ENCODE measurements at regions not wholly inside any gene's neighbourhood (a gene's known extent, or its start where the extent isn't known, plus 50 kb on each side); places are given as distances from the start of the nearest gene placed in this dataset.

DNA sequence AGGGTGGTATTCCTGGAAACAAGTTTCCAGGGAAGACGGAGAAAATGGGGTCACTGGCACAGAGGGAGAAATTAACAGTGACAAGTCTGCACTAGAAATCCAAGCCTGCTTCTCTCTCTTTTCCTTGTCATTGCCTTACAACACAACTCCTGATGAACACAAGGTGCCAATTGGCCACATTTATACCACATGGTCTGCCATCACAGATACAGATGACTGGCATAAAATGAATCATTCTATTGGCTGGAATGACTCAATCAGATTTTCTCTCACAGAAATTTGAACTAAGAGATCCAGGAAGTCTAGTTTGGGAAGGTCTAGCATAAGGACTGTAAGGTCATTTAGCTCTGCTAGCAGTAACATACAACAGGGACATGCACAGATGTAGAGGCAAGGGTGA lies 190.3 kb downstream of the LINC00237 start:
- Histone ChIP-seq H3K27me3 (replicated peaks in 1 of 7) (peaks cover 0 to 6% (median 0%) of the 10 kb centered on the region in 7 donors), H3K27ac (no peak overlapping the region), H3K36me3 (no peaks in the 10 kb centered on the region), H3K4me3 (no peak overlapping the region), H3K9me3 (peaks cover 3 to 31% (median 18%) of the 10 kb centered on the region in 8 donors), H3K4me1 (no peaks in the 10 kb centered on the region)
- TF ChIP-seq POLR2AphosphoS5 (IDR thresholded peaks at IDR 0.05) = no peak
- TF ChIP-seq, protein P1, sequence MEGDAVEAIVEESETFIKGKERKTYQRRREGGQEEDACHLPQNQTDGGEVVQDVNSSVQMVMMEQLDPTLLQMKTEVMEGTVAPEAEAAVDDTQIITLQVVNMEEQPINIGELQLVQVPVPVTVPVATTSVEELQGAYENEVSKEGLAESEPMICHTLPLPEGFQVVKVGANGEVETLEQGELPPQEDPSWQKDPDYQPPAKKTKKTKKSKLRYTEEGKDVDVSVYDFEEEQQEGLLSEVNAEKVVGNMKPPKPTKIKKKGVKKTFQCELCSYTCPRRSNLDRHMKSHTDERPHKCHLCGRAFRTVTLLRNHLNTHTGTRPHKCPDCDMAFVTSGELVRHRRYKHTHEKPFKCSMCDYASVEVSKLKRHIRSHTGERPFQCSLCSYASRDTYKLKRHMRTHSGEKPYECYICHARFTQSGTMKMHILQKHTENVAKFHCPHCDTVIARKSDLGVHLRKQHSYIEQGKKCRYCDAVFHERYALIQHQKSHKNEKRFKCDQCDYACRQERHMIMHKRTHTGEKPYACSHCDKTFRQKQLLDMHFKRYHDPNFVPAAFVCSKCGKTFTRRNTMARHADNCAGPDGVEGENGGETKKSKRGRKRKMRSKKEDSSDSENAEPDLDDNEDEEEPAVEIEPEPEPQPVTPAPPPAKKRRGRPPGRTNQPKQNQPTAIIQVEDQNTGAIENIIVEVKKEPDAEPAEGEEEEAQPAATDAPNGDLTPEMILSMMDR (IDR thresholded peaks at IDR 0.05 in 8 of 11, conservative IDR thresholded peaks at IDR 0.05 in 3 of 11) = no peak
- TF ChIP-seq POLR2A (IDR thresholded peaks at IDR 0.05) = no peak
- DNase-seq = no peak
- 0 to 88% (median 48%) methylated on average over 1 of the region's 1 CpG for WGBS, 5 donors
- intact Hi-C loops (cut with DNase I; ENCODE audit: low total_unique reads) = no loop called here

DNA sequence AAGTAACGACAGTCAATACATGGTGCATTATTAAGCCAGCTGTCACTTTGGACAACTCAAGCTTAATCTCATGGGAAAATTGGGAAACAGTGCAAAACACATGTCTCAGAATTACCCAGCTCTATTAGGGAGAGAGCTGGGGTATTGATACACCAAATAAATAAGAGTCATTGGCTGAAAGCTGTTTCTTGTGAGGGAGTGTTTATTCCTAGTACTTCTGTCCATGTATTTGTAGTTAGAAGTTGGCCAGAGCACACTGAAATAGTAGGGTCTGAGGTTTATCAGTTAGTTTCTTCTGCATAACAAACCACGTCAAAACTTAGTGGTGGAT lies 192.0 kb upstream of the RALGAPA2 start:
- Histone ChIP-seq H3K4me3 (no peak overlapping the region), H3K27me3 (replicated peaks in 1 of 7) (peaks cover 0 to 11% (median 0%) of the 10 kb centered on the region in 7 donors), H3K9me3 (peaks cover 0 to 7% (median 0%) of the 10 kb centered on the region in 8 donors), H3K4me1 (no peaks in the 10 kb centered on the region), H3K36me3 (no peaks in the 10 kb centered on the region), H3K27ac (no peak overlapping the region)
- intact Hi-C loops (cut with DNase I; ENCODE audit: low total_unique reads) = no loop called here
- DNase-seq = no peak
- 76 to 85% (median 78%) methylated on average over 2 of the region's 2 CpGs for WGBS, 5 donors
- TF ChIP-seq, protein P1 (IDR thresholded peaks at IDR 0.05 in 8 of 11, conservative IDR thresholded peaks at IDR 0.05 in 3 of 11) = no peak
- no peak for TF ChIP-seq POLR2A (IDR thresholded peaks at IDR 0.05)

DNA sequence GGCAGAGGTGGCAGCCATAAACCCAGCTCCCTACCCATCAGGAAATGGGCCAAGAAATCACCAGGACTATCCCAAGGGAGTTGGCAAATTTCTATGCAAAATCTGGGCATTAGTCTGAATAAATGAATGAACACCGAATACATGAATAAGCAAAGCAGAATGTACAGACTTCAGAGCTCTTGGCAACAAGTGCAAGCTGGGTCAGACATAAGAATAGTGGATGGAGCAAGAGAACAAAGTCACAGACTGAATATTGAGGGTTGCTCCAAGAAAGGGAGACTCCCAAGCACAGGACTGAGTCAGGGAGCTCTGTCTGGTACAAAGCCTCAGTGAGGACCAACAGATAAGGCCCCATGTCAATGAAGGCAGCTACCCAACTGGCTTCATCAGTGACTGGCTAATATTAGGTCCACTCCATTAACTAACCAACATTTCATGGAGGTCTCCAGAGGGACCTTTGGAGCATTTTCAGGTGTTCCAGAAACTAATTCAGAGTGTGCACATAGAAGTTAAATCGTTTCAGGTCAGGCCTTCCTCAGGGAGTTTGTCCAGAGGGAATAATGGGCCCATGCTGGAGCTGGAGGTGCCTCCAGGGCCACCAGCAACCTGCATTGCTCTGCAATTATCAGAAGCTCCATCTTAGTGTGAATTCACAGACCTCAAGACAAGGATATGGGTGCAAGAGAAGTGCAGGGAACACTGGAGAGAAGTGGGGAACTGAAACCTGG lies 191.5 kb upstream of the RALGAPA2 start:
- WGBS, 5 donors = 58 to 78% (median 72%) methylated on average over 2 of the region's 2 CpGs
- H3K27ac ChIP-seq = no peak overlapping the region
- no peaks in the 10 kb centered on the region for H3K36me3 ChIP-seq
- H3K4me3 ChIP-seq = no peak overlapping the region
- peaks cover 0 to 7% (median 0%) of the 10 kb centered on the region in 8 donors for H3K9me3 ChIP-seq
- H3K4me1 ChIP-seq = no peaks in the 10 kb centered on the region
- TF ChIP-seq POLR2A (IDR thresholded peaks at IDR 0.05) (no peak), POLR2AphosphoS5 (IDR thresholded peaks at IDR 0.05) (no peak)
- TF ChIP-seq, protein P1 (IDR thresholded peaks at IDR 0.05 in 8 of 11, conservative IDR thresholded peaks at IDR 0.05 in 3 of 11) = no peak
- no peak for DNase-seq
- intact Hi-C loops (cut with DNase I; ENCODE audit: low total_unique reads) = no loop called here
- peaks cover 0 to 11% (median 0%) of the 10 kb centered on the region in 7 donors for H3K27me3 ChIP-seq (replicated peaks in 1 of 7)

DNA sequence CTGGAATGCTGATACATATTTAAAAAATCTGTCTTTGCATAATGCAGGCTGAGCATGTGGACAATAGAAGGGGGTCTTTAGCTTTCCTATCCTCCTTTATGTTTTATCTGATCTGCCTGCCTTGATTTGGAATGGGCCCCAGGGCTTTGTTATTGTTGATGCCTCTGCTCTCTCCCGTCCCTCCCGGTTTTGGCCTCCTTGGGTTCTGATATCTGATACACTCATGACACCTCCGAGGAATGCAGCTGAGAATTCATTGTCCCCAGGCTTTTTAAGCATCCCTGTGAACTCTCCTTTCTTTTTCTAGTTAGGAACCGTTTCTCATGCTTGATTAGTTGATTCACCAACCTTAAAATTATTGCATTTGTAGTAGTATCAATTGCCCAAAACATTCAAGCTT lies 185.5 kb upstream of the RALGAPA2 start:
- no peak for DNase-seq
- intact Hi-C loops (cut with DNase I; ENCODE audit: low total_unique reads) = no loop called here

More for the DNA sequence above, 185.5 kb upstream of the RALGAPA2 start:
- no peak for TF ChIP-seq POLR2AphosphoS5 (IDR thresholded peaks at IDR 0.05)
- Histone ChIP-seq H3K9me3 (peaks cover 0 to 7% (median 0%) of the 10 kb centered on the region in 8 donors), H3K4me3 (no peak overlapping the region), H3K4me1 (no peaks in the 10 kb centered on the region), H3K27me3 (replicated peaks in 1 of 7) (no peaks in the 10 kb centered on the region), H3K36me3 (no peaks in the 10 kb centered on the region), H3K27ac (no peak overlapping the region)
- 25 to 31% (median 28%) methylated on average over 4 of the region's 4 CpGs for WGBS, 5 donors

All from spleen (tissue), 11 donors.